ENCODE measurements at regions not wholly inside any gene's neighbourhood (a gene's known extent, or its start where the extent isn't known, plus 50 kb on each side); places are given as distances from the start of the nearest gene placed in this dataset.

- no peak overlapping the region for H3K4me3 ChIP-seq (ENCODE audit: low read depth, low read length)
- no peak for TF ChIP-seq CTCF (IDR thresholded peaks at IDR 0.05; ENCODE audit: low read depth, low read length)
- no peak for DNase-seq
- peaks cover 49% of the 10 kb centered on the region for H3K27me3 ChIP-seq
- no peaks in the 10 kb centered on the region for H3K9me3 ChIP-seq
- H3K4me1 ChIP-seq, result no peaks in the 10 kb centered on the region
- no peaks in the 10 kb centered on the region for H3K36me3 ChIP-seq
These were observed 414.7 kb upstream of the NAALADL2 start for GRCh38 chr3:174444391-174444790.

- H3K4me3 ChIP-seq (ENCODE audit: low read depth, low read length), result no peak overlapping the region
- no peaks in the 10 kb centered on the region for H3K36me3 ChIP-seq
These were observed 401.4 kb upstream of the NAALADL2 start for GRCh38 chr3:174457758-174458157.

GRCh38 chr3:174460831-174461230 lies 398.3 kb upstream of the NAALADL2 start:
- no peaks in the 10 kb centered on the region for H3K9me3 ChIP-seq
- TF ChIP-seq CTCF (IDR thresholded peaks at IDR 0.05; ENCODE audit: low read depth, low read length), result no peak
- no peak for DNase-seq
- H3K4me3 ChIP-seq (ENCODE audit: low read depth, low read length), result no peak overlapping the region
- H3K27me3 ChIP-seq, result no peaks in the 10 kb centered on the region
- no peaks in the 10 kb centered on the region for H3K36me3 ChIP-seq
- no peaks in the 10 kb centered on the region for H3K4me1 ChIP-seq

More at GRCh38 chr3:174457758-174458157, 401.4 kb upstream of the NAALADL2 start:
- no peaks in the 10 kb centered on the region for H3K4me1 ChIP-seq
- no peaks in the 10 kb centered on the region for H3K27me3 ChIP-seq
- no peak for DNase-seq
- TF ChIP-seq CTCF (IDR thresholded peaks at IDR 0.05; ENCODE audit: low read depth, low read length), result no peak
- H3K9me3 ChIP-seq, result no peaks in the 10 kb centered on the region

- Histone ChIP-seq H3K27me3 (no peaks in the 10 kb centered on the region), H3K4me1 (no peaks in the 10 kb centered on the region), H3K36me3 (no peaks in the 10 kb centered on the region), H3K4me3 (ENCODE audit: low read depth, low read length) (no peak overlapping the region), H3K9me3 (no peaks in the 10 kb centered on the region)
- DNase-seq, result no peak
- TF ChIP-seq CTCF (IDR thresholded peaks at IDR 0.05; ENCODE audit: low read depth, low read length), result no peak
These were observed 396.2 kb upstream of the NAALADL2 start for GRCh38 chr3:174462916-174463315.

- no peaks in the 10 kb centered on the region for H3K9me3 ChIP-seq
- no peak for TF ChIP-seq CTCF (IDR thresholded peaks at IDR 0.05; ENCODE audit: low read depth, low read length)
- no peak overlapping the region for H3K4me3 ChIP-seq (ENCODE audit: low read depth, low read length)
- no peaks in the 10 kb centered on the region for H3K36me3 ChIP-seq
- H3K4me1 ChIP-seq, result no peaks in the 10 kb centered on the region
- DNase-seq, result no peak
- no peaks in the 10 kb centered on the region for H3K27me3 ChIP-seq
These were observed 394.0 kb upstream of the NAALADL2 start for GRCh38 chr3:174465177-174465576.

GRCh38 chr3:174466471-174467054 lies 392.6 kb upstream of the NAALADL2 start:
- TF ChIP-seq CTCF (IDR thresholded peaks at IDR 0.05; ENCODE audit: low read depth, low read length), result no peak
- H3K4me3 ChIP-seq (ENCODE audit: low read depth, low read length), result no peak overlapping the region
- H3K9me3 ChIP-seq, result no peaks in the 10 kb centered on the region
- no peaks in the 10 kb centered on the region for H3K36me3 ChIP-seq
- H3K4me1 ChIP-seq, result no peaks in the 10 kb centered on the region
- no peaks in the 10 kb centered on the region for H3K27me3 ChIP-seq
- DNase-seq, result no peak

Measured in BE2C (cell line).